ENCODE measurements at regions not wholly inside any gene's neighbourhood (a gene's known extent, or its start where the extent isn't known, plus 50 kb on each side); places are given as distances from the start of the nearest gene placed in this dataset.

DNA sequence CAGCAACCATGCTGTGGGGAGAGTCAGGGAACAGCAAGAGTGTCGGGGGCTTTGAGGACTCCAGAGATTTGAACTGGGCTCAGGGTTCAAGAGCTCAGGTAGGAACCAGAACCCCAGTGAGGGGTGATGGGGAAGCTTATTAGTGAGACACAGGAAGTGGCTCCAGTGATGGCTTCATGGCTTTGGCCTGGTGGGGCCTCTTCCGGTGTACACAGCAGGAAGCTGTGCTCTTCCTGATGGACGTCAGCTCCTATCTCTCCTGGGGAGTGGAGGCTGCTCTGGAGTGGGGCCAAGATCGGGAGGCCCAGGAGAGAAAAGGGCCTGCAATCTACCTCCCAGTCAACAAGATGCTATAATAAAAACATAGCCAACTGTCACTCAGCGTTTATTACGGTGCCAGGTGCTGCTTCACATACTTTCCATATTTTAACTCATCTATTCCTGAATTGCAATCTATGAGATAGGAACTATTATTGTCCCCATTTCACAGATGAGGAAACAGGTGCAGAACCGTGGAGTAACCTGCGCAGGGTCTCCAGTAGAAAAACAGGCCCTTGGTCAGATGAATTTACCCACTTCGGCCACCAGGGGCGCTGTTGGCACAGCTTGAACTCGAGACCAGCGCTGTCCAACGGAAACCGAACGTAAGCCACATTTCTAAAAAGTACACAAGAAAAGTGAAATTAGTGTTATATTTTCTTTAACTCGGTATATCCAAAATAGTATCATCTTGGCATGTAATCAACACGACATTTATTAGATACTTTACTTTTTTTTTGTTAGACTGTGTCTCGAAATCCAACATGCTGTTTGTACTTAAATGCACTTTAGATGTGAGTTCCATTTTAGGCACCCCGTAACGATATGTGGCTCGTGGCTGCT lies 63.6 kb upstream of the DLK1 start:
- TF ChIP-seq, protein P1, sequence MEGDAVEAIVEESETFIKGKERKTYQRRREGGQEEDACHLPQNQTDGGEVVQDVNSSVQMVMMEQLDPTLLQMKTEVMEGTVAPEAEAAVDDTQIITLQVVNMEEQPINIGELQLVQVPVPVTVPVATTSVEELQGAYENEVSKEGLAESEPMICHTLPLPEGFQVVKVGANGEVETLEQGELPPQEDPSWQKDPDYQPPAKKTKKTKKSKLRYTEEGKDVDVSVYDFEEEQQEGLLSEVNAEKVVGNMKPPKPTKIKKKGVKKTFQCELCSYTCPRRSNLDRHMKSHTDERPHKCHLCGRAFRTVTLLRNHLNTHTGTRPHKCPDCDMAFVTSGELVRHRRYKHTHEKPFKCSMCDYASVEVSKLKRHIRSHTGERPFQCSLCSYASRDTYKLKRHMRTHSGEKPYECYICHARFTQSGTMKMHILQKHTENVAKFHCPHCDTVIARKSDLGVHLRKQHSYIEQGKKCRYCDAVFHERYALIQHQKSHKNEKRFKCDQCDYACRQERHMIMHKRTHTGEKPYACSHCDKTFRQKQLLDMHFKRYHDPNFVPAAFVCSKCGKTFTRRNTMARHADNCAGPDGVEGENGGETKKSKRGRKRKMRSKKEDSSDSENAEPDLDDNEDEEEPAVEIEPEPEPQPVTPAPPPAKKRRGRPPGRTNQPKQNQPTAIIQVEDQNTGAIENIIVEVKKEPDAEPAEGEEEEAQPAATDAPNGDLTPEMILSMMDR (IDR thresholded peaks at IDR 0.05; ENCODE audit: low read length): peak; percentile 89
- TF ChIP-seq EZH2 (IDR thresholded peaks at IDR 0.05; ENCODE audit: borderline replicate concordance, low read length): no peak
